ENCODE measurements at regions not wholly inside any gene's neighbourhood (a gene's known extent, or its start where the extent isn't known, plus 50 kb on each side); places are given as distances from the start of the nearest gene placed in this dataset.

GRCh38 chr4:86448871-86449270 lies 89.0 kb upstream of the MAPK10 start:
- peaks cover 15% of the 10 kb centered on the region for H3K36me3 Mint-ChIP-seq (ENCODE audit: low read depth)
- DNase-seq (ENCODE audit: low read depth, low spot score) = no peak
- H3K4me1 Mint-ChIP-seq = peaks cover 33% of the 10 kb centered on the region
- H3K9me3 Mint-ChIP-seq = peaks cover 6% of the 10 kb centered on the region
- H3K27ac Mint-ChIP-seq (ENCODE audit: unreplicated experiment) = peak overlapping the region; percentile 39
- TF ChIP-seq CTCF (conservative IDR thresholded peaks at IDR 0.05) = no peak
- no peaks in the 10 kb centered on the region for H3K27me3 Mint-ChIP-seq (ENCODE audit: low read depth)
- H3K4me3 Mint-ChIP-seq = no peak overlapping the region

- Mint-ChIP-seq H3K27ac (ENCODE audit: unreplicated experiment) (no peak overlapping the region), H3K9me3 (peaks cover 12% of the 10 kb centered on the region), H3K27me3 (ENCODE audit: low read depth) (peaks cover 2% of the 10 kb centered on the region), H3K4me1 (peaks cover 41% of the 10 kb centered on the region), H3K36me3 (ENCODE audit: low read depth) (peaks cover 13% of the 10 kb centered on the region), H3K4me3 (no peak overlapping the region)
- no peak for TF ChIP-seq CTCF (conservative IDR thresholded peaks at IDR 0.05)
- DNase-seq (ENCODE audit: low read depth, low spot score) = no peak
These were observed 90.1 kb upstream of the MAPK10 start for GRCh38 chr4:86449746-86450588.

- Mint-ChIP-seq H3K27ac (ENCODE audit: unreplicated experiment) (no peak overlapping the region), H3K27me3 (ENCODE audit: low read depth) (peaks cover 2% of the 10 kb centered on the region), H3K9me3 (peaks cover 14% of the 10 kb centered on the region), H3K36me3 (ENCODE audit: low read depth) (peaks cover 16% of the 10 kb centered on the region), H3K4me1 (peaks cover 49% of the 10 kb centered on the region), H3K4me3 (no peak overlapping the region)
- no peak for TF ChIP-seq CTCF (conservative IDR thresholded peaks at IDR 0.05)
- no peak for DNase-seq (ENCODE audit: low read depth, low spot score)
These were observed 91.0 kb upstream of the MAPK10 start for GRCh38 chr4:86450861-86451260.

- H3K4me3 Mint-ChIP-seq = no peak overlapping the region
These were observed 91.9 kb upstream of the MAPK10 start for GRCh38 chr4:86451560-86452330.

More at GRCh38 chr4:86451560-86452330, 91.9 kb upstream of the MAPK10 start:
- H3K27me3 Mint-ChIP-seq (ENCODE audit: low read depth) = peaks cover 2% of the 10 kb centered on the region
- H3K27ac Mint-ChIP-seq (ENCODE audit: unreplicated experiment) = peak overlapping the region; percentile 39
- H3K4me1 Mint-ChIP-seq = peaks cover 51% of the 10 kb centered on the region
- no peak for DNase-seq (ENCODE audit: low read depth, low spot score)
- no peak for TF ChIP-seq CTCF (conservative IDR thresholded peaks at IDR 0.05)
- H3K36me3 Mint-ChIP-seq (ENCODE audit: low read depth) = peaks cover 19% of the 10 kb centered on the region
- peaks cover 14% of the 10 kb centered on the region for H3K9me3 Mint-ChIP-seq
